ENCODE measurements at regions not wholly inside any gene's neighbourhood (a gene's known extent, or its start where the extent isn't known, plus 50 kb on each side); places are given as distances from the start of the nearest gene placed in this dataset.

DNA sequence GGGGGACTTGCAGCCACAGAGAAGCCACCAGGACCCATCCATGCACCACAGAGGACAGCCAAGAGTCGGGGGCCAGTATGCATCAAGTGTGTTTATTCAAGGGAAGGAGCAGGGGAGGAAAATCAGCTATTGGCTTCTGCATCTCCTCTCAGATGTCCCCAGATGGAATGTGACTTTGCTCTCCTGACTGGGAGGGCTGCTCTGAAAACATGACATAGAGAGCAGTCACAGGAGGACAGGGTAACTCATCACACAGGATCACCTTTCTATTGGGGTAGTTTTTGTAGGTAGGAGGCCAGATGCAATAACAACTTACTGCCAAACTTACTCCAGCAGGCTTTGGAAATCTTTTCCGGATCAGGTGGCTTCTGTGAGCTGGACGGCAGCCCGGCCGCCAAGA lies 121.0 kb upstream of the OPCML start:
- no peak overlapping the region for H2AFZ ChIP-seq
- no peak for TF ChIP-seq CTCF (IDR thresholded peaks at IDR 0.05)
- H3K9ac ChIP-seq, result no peak overlapping the region
- no peaks in the 10 kb centered on the region for H3K4me1 ChIP-seq
- H3K27ac ChIP-seq, result no peak overlapping the region
- H3K9me3 ChIP-seq (ENCODE audit: control insufficient read depth, low read length), result no peaks in the 10 kb centered on the region
- H3K4me2 ChIP-seq (ENCODE audit: low read length), result no peak overlapping the region
- no peak overlapping the region for H3K4me3 ChIP-seq (ENCODE audit: low read depth, low read length)
- H3K79me2 ChIP-seq, result no peaks in the 10 kb centered on the region
- no peaks in the 10 kb centered on the region for H3K27me3 ChIP-seq (ENCODE audit: control insufficient read depth, insufficient read depth, low read length)
- H3K36me3 ChIP-seq (ENCODE audit: control insufficient read depth, insufficient read depth, low read length), result no peaks in the 10 kb centered on the region

DNA sequence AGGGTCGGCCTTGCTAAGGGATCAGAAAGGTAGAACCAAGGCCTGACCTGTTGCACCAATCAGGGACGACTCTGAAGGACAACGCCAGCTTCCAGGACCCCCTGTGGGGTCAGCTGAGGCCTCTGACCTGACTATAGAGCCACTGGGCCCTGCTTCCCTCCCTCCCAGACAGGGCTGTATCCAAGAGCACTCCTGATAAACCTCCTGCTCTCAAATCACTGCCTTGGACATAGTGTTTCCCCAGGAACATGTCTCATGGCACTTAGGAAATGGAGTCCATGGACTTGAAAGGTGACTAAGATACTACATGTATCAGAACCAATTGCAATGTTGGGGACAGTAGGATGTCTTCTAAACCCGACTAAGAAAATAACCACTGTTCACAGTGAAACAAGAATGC lies 117.8 kb upstream of the OPCML start:
- no peak overlapping the region for H3K27ac ChIP-seq
- H3K27me3 ChIP-seq (ENCODE audit: control insufficient read depth, insufficient read depth, low read length), result no peaks in the 10 kb centered on the region
- H3K79me2 ChIP-seq, result no peaks in the 10 kb centered on the region
- H3K4me2 ChIP-seq (ENCODE audit: low read length), result no peak overlapping the region
- no peaks in the 10 kb centered on the region for H3K9me3 ChIP-seq (ENCODE audit: control insufficient read depth, low read length)
- no peak overlapping the region for H2AFZ ChIP-seq
- H3K9ac ChIP-seq, result no peak overlapping the region
- H3K4me1 ChIP-seq, result no peaks in the 10 kb centered on the region
- no peak for TF ChIP-seq CTCF (IDR thresholded peaks at IDR 0.05)
- no peaks in the 10 kb centered on the region for H3K36me3 ChIP-seq (ENCODE audit: control insufficient read depth, insufficient read depth, low read length)
- no peak overlapping the region for H3K4me3 ChIP-seq (ENCODE audit: low read depth, low read length)

- Histone ChIP-seq H3K4me2 (ENCODE audit: low read length) (no peak overlapping the region), H3K27ac (no peak overlapping the region), H3K79me2 (no peaks in the 10 kb centered on the region), H3K27me3 (ENCODE audit: control insufficient read depth, insufficient read depth, low read length) (no peaks in the 10 kb centered on the region), H3K9ac (no peak overlapping the region), H3K4me3 (ENCODE audit: low read depth, low read length) (no peak overlapping the region), H3K36me3 (ENCODE audit: control insufficient read depth, insufficient read depth, low read length) (no peaks in the 10 kb centered on the region), H3K4me1 (no peaks in the 10 kb centered on the region), H3K9me3 (ENCODE audit: control insufficient read depth, low read length) (no peaks in the 10 kb centered on the region), H2AFZ (no peak overlapping the region)
- no peak for TF ChIP-seq CTCF (IDR thresholded peaks at IDR 0.05)
These were observed 116.7 kb upstream of the OPCML start for GRCh38 chr11:133649040-133649439.

- Histone ChIP-seq H3K4me2 (ENCODE audit: low read length) (no peak overlapping the region), H3K36me3 (ENCODE audit: control insufficient read depth, insufficient read depth, low read length) (no peaks in the 10 kb centered on the region), H2AFZ (no peak overlapping the region), H3K9me3 (ENCODE audit: control insufficient read depth, low read length) (no peaks in the 10 kb centered on the region), H3K79me2 (no peaks in the 10 kb centered on the region), H3K4me1 (no peaks in the 10 kb centered on the region), H3K9ac (no peak overlapping the region), H3K4me3 (ENCODE audit: low read depth, low read length) (no peak overlapping the region), H3K27me3 (ENCODE audit: control insufficient read depth, insufficient read depth, low read length) (no peaks in the 10 kb centered on the region), H3K27ac (no peak overlapping the region)
- no peak for TF ChIP-seq CTCF (IDR thresholded peaks at IDR 0.05)
These were observed 107.1 kb upstream of the OPCML start for GRCh38 chr11:133639408-133639807.

DNA sequence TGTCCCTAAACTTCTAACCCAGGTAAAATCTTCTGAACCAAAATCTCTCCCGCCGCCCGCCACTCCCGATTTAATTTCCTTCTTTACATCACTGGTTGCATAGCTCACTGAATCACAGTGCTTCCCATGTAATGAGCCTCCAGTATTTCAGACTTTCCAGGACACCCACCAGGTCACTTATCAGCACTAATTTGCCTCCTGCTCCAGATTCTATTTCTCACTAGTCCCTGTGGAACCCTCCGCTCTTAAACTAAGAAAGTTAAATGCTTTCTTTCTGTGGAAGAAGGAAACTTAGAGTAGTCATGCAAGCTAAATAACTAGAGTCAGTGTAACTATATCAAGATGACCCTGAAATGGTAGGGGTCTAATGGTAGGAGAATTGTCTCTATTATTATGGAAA lies 106.6 kb upstream of the OPCML start:
- Histone ChIP-seq H3K27ac (no peak overlapping the region), H2AFZ (no peak overlapping the region), H3K4me1 (no peaks in the 10 kb centered on the region), H3K36me3 (ENCODE audit: control insufficient read depth, insufficient read depth, low read length) (no peaks in the 10 kb centered on the region), H3K9me3 (ENCODE audit: control insufficient read depth, low read length) (no peaks in the 10 kb centered on the region), H3K79me2 (no peaks in the 10 kb centered on the region), H3K4me2 (ENCODE audit: low read length) (no peak overlapping the region), H3K27me3 (ENCODE audit: control insufficient read depth, insufficient read depth, low read length) (no peaks in the 10 kb centered on the region), H3K9ac (no peak overlapping the region), H3K4me3 (ENCODE audit: low read depth, low read length) (no peak overlapping the region)
- no peak for TF ChIP-seq CTCF (IDR thresholded peaks at IDR 0.05)

Measured in parathyroid adenoma (tissue), 2 donors.